ENCODE measurements at regions not wholly inside any gene's neighbourhood (a gene's known extent, or its start where the extent isn't known, plus 50 kb on each side); places are given as distances from the start of the nearest gene placed in this dataset.

GRCh38 chr14:94926176-94926575 lies 156.3 kb upstream of the GSC start:
- DNase-seq (ENCODE audit: low read depth in 4 of 4, low spot score in 3 of 4): no peak

GRCh38 chr14:94925416-94926173 lies 155.7 kb upstream of the GSC start:
- no peak for DNase-seq (ENCODE audit: low read depth in 4 of 4, low spot score in 3 of 4)

- DNase-seq (ENCODE audit: low read depth in 4 of 4, low spot score in 3 of 4): no peak
Observed at GRCh38 chr14:94924189-94924588, 154.3 kb upstream of the GSC start.

- no peak for DNase-seq (ENCODE audit: low read depth in 4 of 4, low spot score in 3 of 4)
Observed at GRCh38 chr14:94923786-94924185, 153.9 kb upstream of the GSC start.

- no peak for DNase-seq (ENCODE audit: low read depth in 4 of 4, low spot score in 3 of 4)
Observed at GRCh38 chr14:94922595-94923239, 152.8 kb upstream of the GSC start.

- no peak for DNase-seq (ENCODE audit: low read depth in 4 of 4, low spot score in 3 of 4)
Observed at GRCh38 chr14:94921882-94922585, 152.1 kb upstream of the GSC start.

- no peak for DNase-seq (ENCODE audit: low read depth in 4 of 4, low spot score in 3 of 4)
Observed at GRCh38 chr14:94921456-94921855, 151.5 kb upstream of the GSC start.

- DNase-seq (ENCODE audit: low read depth in 4 of 4, low spot score in 3 of 4): no peak
Observed at GRCh38 chr14:94919896-94920295, 150.0 kb upstream of the GSC start.

GRCh38 chr14:94918896-94919295 lies 149.0 kb upstream of the GSC start:
- DNase-seq (ENCODE audit: low read depth in 4 of 4, low spot score in 3 of 4): no peak

- no peak for DNase-seq (ENCODE audit: low read depth in 4 of 4, low spot score in 3 of 4)
Observed at GRCh38 chr14:94917041-94917600, 147.2 kb upstream of the GSC start.

- DNase-seq (ENCODE audit: low read depth in 4 of 4, low spot score in 3 of 4): no peak
Observed at GRCh38 chr14:94914191-94914590, 144.3 kb upstream of the GSC start.

GRCh38 chr14:94907626-94908261 lies 137.8 kb upstream of the GSC start:
- DNase-seq (ENCODE audit: low read depth in 4 of 4, low spot score in 3 of 4): no peak

GRCh38 chr14:94906991-94907587 lies 137.2 kb upstream of the GSC start:
- no peak for DNase-seq (ENCODE audit: low read depth in 4 of 4, low spot score in 3 of 4)

GRCh38 chr14:94906577-94906976 lies 136.7 kb upstream of the GSC start:
- DNase-seq (ENCODE audit: low read depth in 4 of 4, low spot score in 3 of 4): no peak

GRCh38 chr14:94904636-94905035 lies 134.7 kb upstream of the GSC start:
- no peak for DNase-seq (ENCODE audit: low read depth in 4 of 4, low spot score in 3 of 4)

GRCh38 chr14:94903883-94904282 lies 134.0 kb upstream of the GSC start:
- no peak for DNase-seq (ENCODE audit: low read depth in 4 of 4, low spot score in 3 of 4)

- DNase-seq (ENCODE audit: low read depth in 4 of 4, low spot score in 3 of 4): no peak
Observed at GRCh38 chr14:94903338-94903737, 133.4 kb upstream of the GSC start.

- DNase-seq (ENCODE audit: low read depth in 4 of 4, low spot score in 3 of 4): no peak
Observed at GRCh38 chr14:94897561-94897960, 127.6 kb upstream of the GSC start.

GRCh38 chr14:94897082-94897481 lies 127.2 kb upstream of the GSC start:
- no peak for DNase-seq (ENCODE audit: low read depth in 4 of 4, low spot score in 3 of 4)

- DNase-seq (ENCODE audit: low read depth in 4 of 4, low spot score in 3 of 4): no peak
Observed at GRCh38 chr14:94893411-94894160, 123.7 kb upstream of the GSC start.
